GM12891 (cell line): ENCODE measurements at regions not wholly inside any gene's neighbourhood (a gene's known extent, or its start where the extent isn't known, plus 50 kb on each side); places are given as distances from the start of the nearest gene placed in this dataset.
"Not testable (repeated sequence)": the region's sequence is repeated elsewhere in the genome, so short reads cannot be mapped to it uniquely, and the experiment has no call there.

Experiments
- DNase-seq: peaks from one replicate; pipeline ENCODE4 v3.0.0; 2011; ENCODE audit warnings: low spot score; ENCODE audit not compliant: insufficient read length
- FAIRE-seq: peaks from 2 replicates; lab custom pipeline; 2011; peaks lifted over from hg19 to GRCh38; lab: Jason Lieb, UNC

- not testable (repeated sequence) for DNase-seq, FAIRE-seq
Observed at GRCh38 chr3:195635898-195636685, 52.4 kb upstream of the APOD start.

DNA sequence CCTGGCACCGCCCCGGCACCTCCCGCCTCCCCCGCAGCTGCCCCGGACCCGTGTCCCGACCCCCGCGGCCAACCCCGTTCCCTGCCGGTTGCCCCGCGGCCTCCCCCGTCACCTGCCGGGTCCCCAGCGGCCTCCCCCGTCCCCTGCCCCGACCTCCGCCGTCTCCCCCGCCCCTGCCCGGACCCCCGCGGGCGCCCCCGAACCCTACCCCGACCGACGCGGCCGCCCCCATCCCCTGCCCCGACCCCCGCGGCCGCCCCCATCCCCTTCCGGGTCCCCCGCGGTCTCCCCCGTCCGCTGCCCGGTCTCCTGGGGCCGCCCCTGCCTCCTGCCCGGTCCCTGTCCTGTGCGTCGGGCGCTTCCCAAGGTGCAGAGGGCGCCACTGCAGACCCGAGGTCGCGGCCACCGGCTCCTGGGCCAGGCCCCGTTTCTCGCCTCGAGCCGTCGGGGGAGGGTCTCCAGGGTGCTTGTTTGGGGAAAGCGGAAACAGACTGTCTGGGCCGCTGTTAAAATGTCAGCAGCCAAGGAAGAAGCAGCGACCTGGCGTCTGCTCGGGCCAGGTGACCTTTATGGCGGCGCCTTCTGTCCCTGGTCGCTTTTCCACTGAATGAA is 51.6 kb upstream of the APOD start:
- not testable (repeated sequence) for DNase-seq, FAIRE-seq

DNA sequence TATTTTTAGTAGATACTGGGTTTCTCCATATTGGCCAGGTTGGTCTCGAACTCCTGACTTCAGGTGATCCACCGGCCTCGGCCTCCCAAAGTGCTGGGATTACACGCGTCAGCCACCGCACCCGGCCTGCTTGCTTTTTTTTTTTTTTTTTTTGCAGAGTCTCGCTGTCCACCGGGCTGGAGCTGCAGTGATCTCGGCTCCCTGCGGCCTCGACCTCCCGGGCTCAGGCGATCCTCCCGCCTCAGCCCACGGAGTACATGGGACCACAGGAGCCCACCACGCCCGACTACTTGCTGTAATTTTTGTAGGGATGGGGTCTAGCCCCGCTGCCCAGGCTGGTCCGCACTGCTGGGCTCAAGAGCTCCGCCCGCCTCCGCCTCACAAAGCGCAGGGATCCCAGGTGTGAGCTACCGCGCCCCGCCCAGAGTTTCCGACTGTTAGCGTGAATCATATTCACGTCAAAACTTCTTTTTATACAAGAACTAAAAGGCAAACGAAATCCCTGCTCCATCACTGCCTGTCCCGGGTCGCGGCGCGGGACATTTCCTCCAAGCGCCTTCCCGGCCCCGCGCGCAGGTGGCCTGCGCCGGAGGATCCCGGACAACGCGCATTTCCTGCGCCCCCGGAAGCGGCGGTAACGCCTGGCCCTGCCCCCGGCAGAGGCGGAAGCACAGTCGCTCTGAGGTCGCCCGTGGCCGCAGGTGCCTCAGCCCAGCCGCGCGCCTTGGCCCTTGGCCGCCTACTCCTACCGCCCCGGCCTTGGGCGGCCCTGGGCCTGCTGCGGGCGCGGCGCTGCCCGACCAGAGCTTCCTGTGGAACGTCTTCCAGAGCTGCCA is 50.9 kb upstream of the APOD start:
- not testable (repeated sequence) for DNase-seq
- peak; percentile 92 for FAIRE-seq
